NAMALWA (cell line): ENCODE measurements at regions not wholly inside any gene's neighbourhood (a gene's known extent, or its start where the extent isn't known, plus 50 kb on each side); places are given as distances from the start of the nearest gene placed in this dataset.

Source experiments
- DNase-seq: peaks from one replicate; pipeline ENCODE4 v3.0.0-alpha.2; 2015; ENCODE audit warnings: low spot score

- no peak for DNase-seq
Observed at GRCh38 chr14:32022938-32023466, 54.1 kb upstream of the ARHGAP5 start.

GRCh38 chr14:32023540-32023939 lies 53.6 kb upstream of the ARHGAP5 start:
- no peak for DNase-seq

- no peak for DNase-seq
Observed at GRCh38 chr14:32027255-32027939, 49.7 kb upstream of the ARHGAP5 start.
